ENCODE measurements at regions not wholly inside any gene's neighbourhood (a gene's known extent, or its start where the extent isn't known, plus 50 kb on each side); places are given as distances from the start of the nearest gene placed in this dataset.

- no peak for ATAC-seq
These were observed 378.0 kb upstream of the PDE4D start for GRCh38 chr5:60271517-60271916.

GRCh38 chr5:60267907-60268306 lies 374.4 kb upstream of the PDE4D start:
- Histone ChIP-seq H3K4me1 (peaks cover 10% of the 10 kb centered on the region), H3K27me3 (no peaks in the 10 kb centered on the region), H3K36me3 (replicated peaks in 1 of 2; ENCODE audit: insufficient read depth in 1 of 2, low read depth in 2 of 2) (no peaks in the 10 kb centered on the region), H3K27ac (no peak overlapping the region), H3K9me3 (no peaks in the 10 kb centered on the region), H3K4me3 (no peak overlapping the region)
- TF ChIP-seq CTCF (IDR thresholded peaks at IDR 0.05): no peak
- no peak for TF ChIP-seq POLR2A (IDR thresholded peaks at IDR 0.05)
- ATAC-seq (peak; percentile 30), DNase-seq (no peak)
- intact Hi-C loops (cut with DNase I): no loop called here
- WGBS, 2 donors: 54% methylated on average over 3 of the region's 3 CpGs

More at GRCh38 chr5:60271517-60271916, 378.0 kb upstream of the PDE4D start:
- peaks cover 10% of the 10 kb centered on the region for H3K4me1 ChIP-seq
- H3K9me3 ChIP-seq: no peaks in the 10 kb centered on the region
- intact Hi-C loops (cut with DNase I): no loop called here
- no peaks in the 10 kb centered on the region for H3K27me3 ChIP-seq
- DNase-seq: no peak
- WGBS, 2 donors: 60 to 66% methylated on average over 2 of the region's 2 CpGs
- TF ChIP-seq POLR2A (IDR thresholded peaks at IDR 0.05) (no peak), CTCF (IDR thresholded peaks at IDR 0.05) (no peak)
- H3K36me3 ChIP-seq (replicated peaks in 1 of 2; ENCODE audit: insufficient read depth in 1 of 2, low read depth in 2 of 2): no peaks in the 10 kb centered on the region
- no peak overlapping the region for H3K4me3 ChIP-seq
- no peak overlapping the region for H3K27ac ChIP-seq

- intact Hi-C loops (cut with DNase I): no loop called here
- H3K36me3 ChIP-seq (replicated peaks in 1 of 2; ENCODE audit: insufficient read depth in 1 of 2, low read depth in 2 of 2): no peaks in the 10 kb centered on the region
- no peaks in the 10 kb centered on the region for H3K9me3 ChIP-seq
- DNase-seq (no peak), ATAC-seq (no peak)
- no peak overlapping the region for H3K4me3 ChIP-seq
- H3K27ac ChIP-seq: no peak overlapping the region
- 80 to 90% methylated on average over 5 of the region's 5 CpGs for WGBS, 2 donors
- TF ChIP-seq CTCF (IDR thresholded peaks at IDR 0.05): no peak
- no peak for TF ChIP-seq POLR2A (IDR thresholded peaks at IDR 0.05)
- H3K4me1 ChIP-seq: peaks cover 10% of the 10 kb centered on the region
- no peaks in the 10 kb centered on the region for H3K27me3 ChIP-seq
These were observed 369.8 kb upstream of the PDE4D start for GRCh38 chr5:60263346-60263745.

GRCh38 chr5:60262576-60263295 lies 369.2 kb upstream of the PDE4D start:
- H3K27ac ChIP-seq: no peak overlapping the region
- no peaks in the 10 kb centered on the region for H3K9me3 ChIP-seq
- H3K36me3 ChIP-seq (replicated peaks in 1 of 2; ENCODE audit: insufficient read depth in 1 of 2, low read depth in 2 of 2): no peaks in the 10 kb centered on the region
- no peak for TF ChIP-seq POLR2A (IDR thresholded peaks at IDR 0.05)
- no peak for TF ChIP-seq CTCF (IDR thresholded peaks at IDR 0.05)
- DNase-seq (no peak), ATAC-seq (no peak)
- WGBS, 2 donors: 74 to 78% methylated on average over 6 of the region's 6 CpGs
- H3K4me1 ChIP-seq: peaks cover 4% of the 10 kb centered on the region
- H3K4me3 ChIP-seq: no peak overlapping the region
- intact Hi-C loops (cut with DNase I): no loop called here
- no peaks in the 10 kb centered on the region for H3K27me3 ChIP-seq

GRCh38 chr5:60261732-60262131 lies 368.2 kb upstream of the PDE4D start:
- no peak for ATAC-seq
- Histone ChIP-seq H3K27ac (no peak overlapping the region), H3K36me3 (replicated peaks in 1 of 2; ENCODE audit: insufficient read depth in 1 of 2, low read depth in 2 of 2) (no peaks in the 10 kb centered on the region), H3K27me3 (no peaks in the 10 kb centered on the region), H3K9me3 (no peaks in the 10 kb centered on the region), H3K4me1 (no peaks in the 10 kb centered on the region), H3K4me3 (no peak overlapping the region)
- TF ChIP-seq POLR2A (IDR thresholded peaks at IDR 0.05) (no peak), CTCF (IDR thresholded peaks at IDR 0.05) (no peak)
- no peak for DNase-seq
- intact Hi-C loops (cut with DNase I): no loop called here
- WGBS, 2 donors: 85 to 100% methylated on average over 1 of the region's 1 CpG
